IMR-90 (cell line): ENCODE measurements at regions not wholly inside any gene's neighbourhood (a gene's known extent, or its start where the extent isn't known, plus 50 kb on each side); places are given as distances from the start of the nearest gene placed in this dataset.

Experiments
- CEBPB ChIP-seq: IDR thresholded peaks from 2 replicates; pipeline ENCODE4 v1.6.1; 2012; ENCODE audit warnings: low read depth, low read length, improper control_type of control experiment
- POLR2A ChIP-seq: IDR thresholded peaks from 2 replicates; pipeline ENCODE4 v1.6.1; 2012; ENCODE audit warnings: mild to moderate bottlenecking, low read depth, low read length
- RAD21 ChIP-seq: IDR thresholded peaks from 2 replicates; pipeline ENCODE4 v1.6.1; 2012; ENCODE audit warnings: low read length, improper control_type of control experiment
- RCOR1 ChIP-seq: IDR thresholded peaks from 2 replicates; pipeline ENCODE4 v1.6.1; 2012; ENCODE audit warnings: mild to moderate bottlenecking, low read length, improper control_type of control experiment; ENCODE audit not compliant: insufficient replicate concordance
- RFX5 ChIP-seq: IDR thresholded peaks from 2 replicates; pipeline ENCODE4 v1.8.0; 2012; ENCODE audit warnings: low read depth, mild to moderate bottlenecking, low read length, moderate library complexity
- TF ChIP-seq, protein P1 (sequence below): conservative IDR thresholded peaks from 2 replicates; pipeline ENCODE4 v1.5.1; 2012; ENCODE audit warnings: mild to moderate bottlenecking, low read depth, low read length, improper control_type of control experiment

DNA sequence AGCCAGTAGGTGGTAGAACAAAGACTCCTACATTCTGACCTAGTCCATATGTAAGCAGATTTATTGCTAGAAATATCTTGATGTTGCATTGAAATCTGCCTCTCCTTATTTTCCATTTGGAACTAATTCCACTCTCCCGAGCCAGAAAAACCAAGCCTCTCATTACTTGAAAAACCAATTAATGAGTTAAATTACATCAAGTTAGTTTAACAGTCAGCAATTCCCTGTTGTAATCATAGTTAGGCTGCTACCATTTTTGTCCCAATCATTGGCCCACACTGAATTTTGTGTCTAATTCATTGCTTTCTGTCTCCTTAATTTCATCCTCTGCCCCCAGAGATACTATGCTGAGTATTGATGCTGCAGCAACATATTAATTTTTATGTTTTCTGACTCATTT, 168.3 kb upstream of the TNP1 start:
- TF ChIP-seq, protein P1, sequence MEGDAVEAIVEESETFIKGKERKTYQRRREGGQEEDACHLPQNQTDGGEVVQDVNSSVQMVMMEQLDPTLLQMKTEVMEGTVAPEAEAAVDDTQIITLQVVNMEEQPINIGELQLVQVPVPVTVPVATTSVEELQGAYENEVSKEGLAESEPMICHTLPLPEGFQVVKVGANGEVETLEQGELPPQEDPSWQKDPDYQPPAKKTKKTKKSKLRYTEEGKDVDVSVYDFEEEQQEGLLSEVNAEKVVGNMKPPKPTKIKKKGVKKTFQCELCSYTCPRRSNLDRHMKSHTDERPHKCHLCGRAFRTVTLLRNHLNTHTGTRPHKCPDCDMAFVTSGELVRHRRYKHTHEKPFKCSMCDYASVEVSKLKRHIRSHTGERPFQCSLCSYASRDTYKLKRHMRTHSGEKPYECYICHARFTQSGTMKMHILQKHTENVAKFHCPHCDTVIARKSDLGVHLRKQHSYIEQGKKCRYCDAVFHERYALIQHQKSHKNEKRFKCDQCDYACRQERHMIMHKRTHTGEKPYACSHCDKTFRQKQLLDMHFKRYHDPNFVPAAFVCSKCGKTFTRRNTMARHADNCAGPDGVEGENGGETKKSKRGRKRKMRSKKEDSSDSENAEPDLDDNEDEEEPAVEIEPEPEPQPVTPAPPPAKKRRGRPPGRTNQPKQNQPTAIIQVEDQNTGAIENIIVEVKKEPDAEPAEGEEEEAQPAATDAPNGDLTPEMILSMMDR = no peak
- TF ChIP-seq RFX5 (no peak), POLR2A (no peak), RCOR1 (no peak), RAD21 (no peak), CEBPB (no peak)
